Tibial nerve (tissue), 4 donors: ENCODE measurements at regions not wholly inside any gene's neighbourhood (a gene's known extent, or its start where the extent isn't known, plus 50 kb on each side); places are given as distances from the start of the nearest gene placed in this dataset.

Source experiments
- DNase-seq, 2 donors: peaks; one replicate each; pipeline ENCODE4 v3.0.0-alpha.2; 2019; ENCODE audit warnings: low spot score in 2 of 2
- H3K27ac ChIP-seq, 4 donors: fragments of 200-600 bp; sonication (generic) in 3 of 4; one replicate each; pipeline ENCODE4 v1.5.1; 2017 to 2019; ENCODE audit warnings: mild to moderate bottlenecking in 1 of 4
- H3K27me3 ChIP-seq, 2 donors: fragments of 200-600 bp; sonication (generic) in 1 of 2; one replicate each; pipeline versions ENCODE4 v1.5.1 to v1.6.0; 2017 to 2019
- H3K36me3 ChIP-seq, 3 donors: fragments of 200-600 bp; sonication (generic); one replicate each; pipeline ENCODE4 v1.5.1; 2018 to 2019
- H3K4me1 ChIP-seq, 4 donors: fragments of 200-600 bp; sonication (generic) in 3 of 4; one replicate each; pipeline ENCODE4 v1.5.1; 2017 to 2019
- H3K4me3 ChIP-seq, 4 donors: fragments of 200-600 bp; sonication (generic) in 3 of 4; one replicate each; pipeline ENCODE4 v1.5.1; 2017 to 2019; ENCODE audit warnings: mild to moderate bottlenecking in 1 of 4, moderate library complexity in 1 of 4
- H3K9me3 ChIP-seq, 4 donors: fragments of 200-600 bp; sonication (generic) in 3 of 4; one replicate each; pipeline ENCODE4 v1.5.1; 2017 to 2019
- EP300 ChIP-seq, 2 donors: sonication (generic); formaldehyde crosslinking; IDR thresholded peaks; one replicate each; pipeline ENCODE4 v1.6.1; 2017; ENCODE audit warnings: antibody characterized with exemption in 2 of 2, mild to moderate bottlenecking in 1 of 2
- POLR2A ChIP-seq, 2 donors: fragments of 450-650 bp; IDR thresholded peaks; one replicate each; pipeline ENCODE4 v1.6.1; 2017; ENCODE audit warnings: antibody characterized with exemption in 2 of 2, mild to moderate bottlenecking in 2 of 2, moderate library complexity in 2 of 2
- WGBS, 2 donors: methylation state at CpG; one replicate each; pipeline ENCODE4 v1.1.5; 2018; 5-methylcytosine and 5-hydroxymethylcytosine counted together
- TF ChIP-seq, protein P1 (sequence below), 5 experiments: fragments of 200-600 bp in 3 of 5; fragments of 450-650 bp in 2 of 5; sonication (generic) in 3 of 5; IDR thresholded peaks; one replicate each; pipeline ENCODE4 v1.5.1; 2016 to 2019; ENCODE audit warnings: antibody characterized with exemption in 5 of 5, mild to moderate bottlenecking in 3 of 5, moderate library complexity in 2 of 5

DNA sequence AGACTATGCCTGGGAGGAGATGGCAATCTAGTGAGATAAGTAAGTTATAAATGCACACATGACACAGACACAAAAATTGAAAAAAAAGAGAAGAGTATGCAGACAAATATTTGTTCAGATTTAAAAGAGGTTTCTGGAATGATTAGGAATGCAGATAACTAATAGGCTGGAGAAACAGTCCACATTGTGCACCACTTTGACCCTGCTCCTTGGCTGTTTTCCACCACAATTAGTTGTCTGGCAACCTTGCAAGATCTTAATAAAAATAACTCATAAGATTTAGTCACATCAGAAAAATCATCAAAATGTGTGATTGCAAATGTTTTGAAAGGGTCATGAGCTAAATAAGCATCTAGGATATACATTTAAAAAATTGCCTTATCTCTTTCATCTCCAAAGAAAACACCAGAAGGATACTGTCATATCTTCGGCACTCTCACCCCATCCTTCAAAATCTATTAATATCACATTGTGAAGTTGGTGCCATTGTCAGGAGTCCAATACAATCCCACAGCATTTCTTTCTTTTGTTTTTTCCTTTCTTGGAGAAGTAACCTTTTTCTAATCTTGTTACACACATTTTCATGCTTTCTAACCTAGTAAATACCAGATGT is 153.7 kb upstream of the KCNMB2 start:
- no peaks in the 10 kb centered on the region for H3K36me3 ChIP-seq
- 29 to 34% methylated on average over 1 of the region's 1 CpG for WGBS, 2 donors
- TF ChIP-seq EP300 (IDR thresholded peaks at IDR 0.05) = no peak
- TF ChIP-seq, protein P1, sequence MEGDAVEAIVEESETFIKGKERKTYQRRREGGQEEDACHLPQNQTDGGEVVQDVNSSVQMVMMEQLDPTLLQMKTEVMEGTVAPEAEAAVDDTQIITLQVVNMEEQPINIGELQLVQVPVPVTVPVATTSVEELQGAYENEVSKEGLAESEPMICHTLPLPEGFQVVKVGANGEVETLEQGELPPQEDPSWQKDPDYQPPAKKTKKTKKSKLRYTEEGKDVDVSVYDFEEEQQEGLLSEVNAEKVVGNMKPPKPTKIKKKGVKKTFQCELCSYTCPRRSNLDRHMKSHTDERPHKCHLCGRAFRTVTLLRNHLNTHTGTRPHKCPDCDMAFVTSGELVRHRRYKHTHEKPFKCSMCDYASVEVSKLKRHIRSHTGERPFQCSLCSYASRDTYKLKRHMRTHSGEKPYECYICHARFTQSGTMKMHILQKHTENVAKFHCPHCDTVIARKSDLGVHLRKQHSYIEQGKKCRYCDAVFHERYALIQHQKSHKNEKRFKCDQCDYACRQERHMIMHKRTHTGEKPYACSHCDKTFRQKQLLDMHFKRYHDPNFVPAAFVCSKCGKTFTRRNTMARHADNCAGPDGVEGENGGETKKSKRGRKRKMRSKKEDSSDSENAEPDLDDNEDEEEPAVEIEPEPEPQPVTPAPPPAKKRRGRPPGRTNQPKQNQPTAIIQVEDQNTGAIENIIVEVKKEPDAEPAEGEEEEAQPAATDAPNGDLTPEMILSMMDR (IDR thresholded peaks at IDR 0.05) = no peak
- no peak for TF ChIP-seq POLR2A (IDR thresholded peaks at IDR 0.05)
- H3K27ac ChIP-seq = no peak overlapping the region
- no peak overlapping the region for H3K4me3 ChIP-seq
- no peak for DNase-seq
- no peaks in the 10 kb centered on the region for H3K9me3 ChIP-seq
- H3K4me1 ChIP-seq = peaks cover 0 to 31% (median 0%) of the 10 kb centered on the region in 4 donors
- no peaks in the 10 kb centered on the region for H3K27me3 ChIP-seq

DNA sequence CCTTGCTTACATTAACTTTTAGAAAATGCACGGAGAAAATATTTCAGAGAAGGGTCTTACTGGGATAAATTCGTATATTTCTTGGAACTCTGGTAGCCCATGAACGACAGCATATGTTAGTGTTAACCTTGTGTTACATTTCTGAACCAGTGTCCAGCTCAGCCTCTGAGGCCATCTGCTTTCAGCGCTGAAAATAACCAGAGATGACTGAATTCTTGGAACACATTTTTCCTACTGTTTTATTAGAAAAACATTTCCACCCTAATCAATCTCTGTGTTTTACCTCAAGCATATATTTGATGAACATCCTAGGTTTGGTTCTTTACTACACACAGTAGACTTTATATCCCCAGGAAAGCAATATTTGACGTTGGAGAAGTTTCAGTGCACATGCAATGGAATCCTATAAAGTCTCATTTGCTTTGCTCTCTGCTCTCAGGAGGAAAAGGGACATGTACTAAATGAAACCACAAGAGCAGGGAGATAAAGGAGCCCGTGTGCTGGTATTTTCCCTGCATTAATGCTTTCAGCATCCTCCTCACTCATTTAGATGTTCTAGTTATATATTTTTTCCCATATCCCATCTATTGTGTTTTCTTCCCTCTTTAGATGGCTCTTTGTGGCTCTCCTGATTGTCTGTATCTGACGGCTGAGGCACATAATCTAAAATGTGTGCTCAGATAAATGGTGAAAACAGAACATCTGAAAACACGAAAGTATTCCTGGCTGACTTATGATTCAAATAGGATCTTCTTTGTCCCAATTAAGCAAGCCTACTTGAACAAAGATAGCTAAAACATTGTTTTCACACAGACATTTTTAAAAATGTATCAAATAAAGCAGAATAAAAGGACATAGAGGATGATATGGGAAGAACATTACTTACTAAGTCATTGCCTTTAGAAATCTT is 151.7 kb upstream of the KCNMB2 start:
- H3K27ac ChIP-seq = no peak overlapping the region
- peaks cover 0 to 31% (median 0%) of the 10 kb centered on the region in 4 donors for H3K4me1 ChIP-seq
- H3K9me3 ChIP-seq = no peaks in the 10 kb centered on the region
- H3K27me3 ChIP-seq = no peaks in the 10 kb centered on the region
- 47 to 49% methylated on average over 8 of the region's 8 CpGs for WGBS, 2 donors
- no peak overlapping the region for H3K4me3 ChIP-seq
- H3K36me3 ChIP-seq = no peaks in the 10 kb centered on the region
- no peak for DNase-seq
- no peak for TF ChIP-seq EP300 (IDR thresholded peaks at IDR 0.05)
- TF ChIP-seq POLR2A (IDR thresholded peaks at IDR 0.05) = no peak
- TF ChIP-seq, protein P1 (IDR thresholded peaks at IDR 0.05) = no peak

GRCh38 chr3:178385280-178385952 is 150.8 kb upstream of the KCNMB2 start:
- H3K27me3 ChIP-seq = no peaks in the 10 kb centered on the region
- peak in 1 of 2 donors; percentile 72 for DNase-seq
- WGBS, 2 donors = 56 to 59% methylated on average over 5 of the region's 5 CpGs

GRCh38 chr3:178386401-178386800 is 149.8 kb upstream of the KCNMB2 start:
- H3K36me3 ChIP-seq = no peaks in the 10 kb centered on the region
- H3K27me3 ChIP-seq = no peaks in the 10 kb centered on the region
- TF ChIP-seq EP300 (IDR thresholded peaks at IDR 0.05) (no peak), POLR2A (IDR thresholded peaks at IDR 0.05) (no peak)
- TF ChIP-seq, protein P1 (IDR thresholded peaks at IDR 0.05) = no peak
- no peak overlapping the region for H3K27ac ChIP-seq
- WGBS, 2 donors = 85 to 86% methylated on average over 5 of the region's 5 CpGs
- H3K4me1 ChIP-seq = peaks cover 0 to 31% (median 0%) of the 10 kb centered on the region in 4 donors
- no peaks in the 10 kb centered on the region for H3K9me3 ChIP-seq
- H3K4me3 ChIP-seq = no peak overlapping the region
- DNase-seq = no peak

More at GRCh38 chr3:178385280-178385952, 150.8 kb upstream of the KCNMB2 start:
- no peak for TF ChIP-seq EP300 (IDR thresholded peaks at IDR 0.05)
- TF ChIP-seq, protein P1 (IDR thresholded peaks at IDR 0.05) = peak; percentile 72 to 84 (median 80)
- Histone ChIP-seq H3K4me3 (no peak overlapping the region), H3K36me3 (no peaks in the 10 kb centered on the region), H3K4me1 (peaks cover 0 to 31% (median 0%) of the 10 kb centered on the region in 4 donors), H3K9me3 (no peaks in the 10 kb centered on the region), H3K27ac (no peak overlapping the region)
